22Rv1 (cell line): ENCODE measurements at regions not wholly inside any gene's neighbourhood (a gene's known extent, or its start where the extent isn't known, plus 50 kb on each side); places are given as distances from the start of the nearest gene placed in this dataset.

Experiments
- H3K27ac ChIP-seq: fragments of 450-650 bp; 2 replicates; pipeline ENCODE4 v1.5.1; 2017
- ZFX ChIP-seq: fragments of 450-650 bp; IDR thresholded peaks from 2 replicates; pipeline ENCODE4 v1.6.1; 2017; ENCODE audit warnings: antibody characterized with exemption, borderline replicate concordance
- TF ChIP-seq, protein P1 (sequence below): fragments of 450-650 bp; IDR thresholded peaks from 2 replicates; pipeline ENCODE4 v1.5.1; 2017; ENCODE audit warnings: mild to moderate bottlenecking

GRCh38 chr3:176820764-176821163 is 376.5 kb downstream of the TBL1XR1 start:
- TF ChIP-seq, protein P1, sequence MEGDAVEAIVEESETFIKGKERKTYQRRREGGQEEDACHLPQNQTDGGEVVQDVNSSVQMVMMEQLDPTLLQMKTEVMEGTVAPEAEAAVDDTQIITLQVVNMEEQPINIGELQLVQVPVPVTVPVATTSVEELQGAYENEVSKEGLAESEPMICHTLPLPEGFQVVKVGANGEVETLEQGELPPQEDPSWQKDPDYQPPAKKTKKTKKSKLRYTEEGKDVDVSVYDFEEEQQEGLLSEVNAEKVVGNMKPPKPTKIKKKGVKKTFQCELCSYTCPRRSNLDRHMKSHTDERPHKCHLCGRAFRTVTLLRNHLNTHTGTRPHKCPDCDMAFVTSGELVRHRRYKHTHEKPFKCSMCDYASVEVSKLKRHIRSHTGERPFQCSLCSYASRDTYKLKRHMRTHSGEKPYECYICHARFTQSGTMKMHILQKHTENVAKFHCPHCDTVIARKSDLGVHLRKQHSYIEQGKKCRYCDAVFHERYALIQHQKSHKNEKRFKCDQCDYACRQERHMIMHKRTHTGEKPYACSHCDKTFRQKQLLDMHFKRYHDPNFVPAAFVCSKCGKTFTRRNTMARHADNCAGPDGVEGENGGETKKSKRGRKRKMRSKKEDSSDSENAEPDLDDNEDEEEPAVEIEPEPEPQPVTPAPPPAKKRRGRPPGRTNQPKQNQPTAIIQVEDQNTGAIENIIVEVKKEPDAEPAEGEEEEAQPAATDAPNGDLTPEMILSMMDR, result no peak
- no peak for TF ChIP-seq ZFX
- H3K27ac ChIP-seq, result no peak overlapping the region

DNA sequence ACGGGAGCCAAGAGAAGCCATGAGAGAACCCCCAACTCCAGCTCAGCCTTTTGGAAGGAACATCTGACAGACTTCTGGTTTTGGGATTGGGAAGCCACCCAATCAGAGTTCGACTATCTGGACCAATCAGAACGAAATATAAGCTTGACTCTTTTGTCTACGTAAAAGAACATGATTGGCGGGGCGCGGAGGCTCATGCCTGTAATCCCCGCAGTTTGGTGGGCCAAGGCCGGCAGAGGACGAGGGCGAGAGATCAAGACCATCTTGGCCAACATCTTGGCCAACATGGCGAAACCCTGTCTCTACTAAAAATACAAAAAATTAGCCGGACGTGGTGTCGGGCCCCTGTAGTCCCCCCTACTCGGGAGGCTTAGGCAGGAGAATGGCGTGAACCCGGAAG is 380.3 kb downstream of the TBL1XR1 start:
- TF ChIP-seq ZFX, result no peak
- TF ChIP-seq, protein P1, result no peak
- H3K27ac ChIP-seq, result no peak overlapping the region

DNA sequence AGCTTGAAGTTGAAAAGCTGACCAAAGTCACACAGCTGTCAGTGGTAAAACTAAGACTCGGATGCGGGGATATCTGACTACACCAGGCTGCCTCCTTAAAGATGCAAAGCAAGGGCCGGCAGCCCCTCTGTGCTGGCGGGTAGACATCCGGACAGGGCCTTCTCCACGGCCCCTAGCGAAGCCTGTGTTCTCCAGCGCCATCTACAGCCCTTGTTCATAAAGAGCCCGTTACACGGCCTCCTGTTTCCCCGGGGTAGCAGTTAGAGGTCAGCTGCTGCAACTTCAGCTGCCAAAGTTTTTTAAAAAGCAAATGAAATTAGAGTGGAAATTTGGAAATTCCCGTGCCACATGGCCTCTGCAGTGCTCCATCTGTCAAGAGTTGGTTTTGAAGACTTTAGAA is 383.0 kb downstream of the TBL1XR1 start:
- no peak overlapping the region for H3K27ac ChIP-seq
- TF ChIP-seq, protein P1, result peak; percentile 70
- TF ChIP-seq ZFX, result no peak

DNA sequence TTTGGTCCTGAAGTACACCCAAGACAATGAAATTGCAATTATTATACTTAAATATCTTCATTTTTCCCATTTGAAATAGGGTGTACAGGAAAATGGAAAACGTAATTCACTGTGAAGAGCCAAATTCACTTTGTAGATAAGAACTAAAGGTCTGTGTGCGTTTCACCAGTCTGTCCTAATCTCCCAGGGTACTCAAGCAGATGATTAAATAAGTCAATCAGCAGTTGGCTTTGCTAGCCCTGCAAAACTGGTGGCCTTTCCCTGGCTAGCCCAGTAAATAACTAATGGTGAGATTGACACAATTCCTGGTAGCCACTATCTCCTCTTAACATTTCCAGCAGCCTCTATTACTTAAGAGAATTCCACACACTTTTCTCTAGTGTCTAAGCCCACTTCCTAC is 389.3 kb downstream of the TBL1XR1 start:
- no peak overlapping the region for H3K27ac ChIP-seq
- TF ChIP-seq ZFX, result no peak
- TF ChIP-seq, protein P1, result no peak

DNA sequence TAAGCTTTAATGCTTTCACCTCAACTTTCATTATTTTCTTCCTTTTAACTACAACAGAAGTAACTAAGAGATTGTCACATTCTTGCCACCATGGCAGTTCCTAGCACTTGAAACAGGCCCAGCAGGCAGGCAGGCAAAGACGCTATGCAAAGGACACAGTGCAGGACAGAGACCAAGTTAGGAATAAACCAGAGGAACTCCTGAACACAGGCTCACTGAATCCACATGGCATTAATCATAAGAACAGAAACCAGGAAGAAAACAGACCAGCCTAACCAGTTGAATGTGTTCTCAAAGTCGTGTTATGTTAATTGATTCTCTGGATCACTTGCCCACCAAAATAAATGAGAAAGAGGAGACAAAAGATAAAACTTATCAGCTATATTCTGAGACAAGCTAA is 397.6 kb downstream of the TBL1XR1 start:
- TF ChIP-seq ZFX, result no peak
- TF ChIP-seq, protein P1, result no peak
- no peak overlapping the region for H3K27ac ChIP-seq

DNA sequence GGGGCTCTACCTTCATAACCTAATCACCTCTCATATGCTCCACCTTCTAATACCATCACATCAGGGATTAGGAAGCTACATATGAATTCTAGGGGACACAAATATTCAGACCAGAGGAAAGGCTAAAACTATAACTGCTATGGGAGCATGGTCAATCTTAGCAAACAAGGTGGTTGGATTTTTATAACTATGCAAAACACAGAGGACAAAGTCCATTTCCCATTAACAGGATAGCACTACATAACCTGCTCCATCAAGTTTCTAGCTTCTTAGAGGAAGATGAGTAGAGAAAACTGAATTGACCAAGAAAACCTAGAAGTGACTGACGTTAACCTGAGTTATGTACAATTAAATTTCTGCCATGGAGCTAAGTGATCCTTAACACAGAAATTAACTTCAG is 398.6 kb downstream of the TBL1XR1 start:
- TF ChIP-seq, protein P1, result no peak
- TF ChIP-seq ZFX, result no peak
- H3K27ac ChIP-seq, result peak overlapping the region; percentile 7; the same call in 1 of the 2 replicates

DNA sequence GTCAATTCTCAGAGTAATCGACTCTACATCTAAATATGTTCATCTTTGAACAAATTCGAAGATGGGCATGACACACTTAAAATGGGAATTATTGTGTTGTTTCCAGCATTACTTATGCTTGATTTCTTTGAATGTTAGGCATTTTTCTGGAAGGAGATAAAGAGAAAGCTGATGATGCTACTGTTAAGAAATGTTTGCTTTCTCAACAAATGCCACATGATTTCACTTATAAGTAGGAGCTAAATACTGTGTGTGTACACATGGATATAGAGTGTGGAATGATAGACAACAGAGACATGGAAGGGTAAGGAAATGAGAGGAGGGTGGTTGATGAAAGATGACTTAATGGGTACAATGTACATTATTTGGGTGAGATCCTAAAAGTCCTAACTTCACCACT is 400.9 kb downstream of the TBL1XR1 start:
- no peak overlapping the region for H3K27ac ChIP-seq
- no peak for TF ChIP-seq ZFX

DNA sequence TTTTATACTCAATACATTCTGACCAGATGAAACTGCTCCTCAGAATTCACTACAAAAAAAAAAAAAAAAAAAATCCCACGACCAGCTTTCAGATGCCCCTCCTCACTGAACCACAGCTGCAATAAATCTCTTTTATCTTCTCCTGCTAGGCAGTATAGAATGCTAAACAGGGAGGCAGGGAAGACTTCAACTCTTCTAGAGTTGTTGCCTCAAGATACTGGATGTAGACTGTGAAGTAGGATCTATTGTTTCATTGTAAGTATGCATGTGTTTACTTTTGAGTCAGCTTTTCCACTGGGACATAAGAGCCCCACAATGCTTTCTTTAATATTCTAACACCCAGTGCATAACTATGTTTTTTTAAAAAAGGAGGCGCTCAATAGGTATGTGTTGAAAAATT is 401.4 kb downstream of the TBL1XR1 start:
- H3K27ac ChIP-seq, result no peak overlapping the region
- no peak for TF ChIP-seq ZFX
- TF ChIP-seq, protein P1, result no peak
